Activated T-helper 2 cell treated with anti-CD3 and anti-CD28 coated beads, Interferon-gamma antibody, Interleukin-2, Interleukin-4, amounts not matched to agents 10 μg/mL and 5 μg/mL and 100 μg/mL, durations not matched to agents 14 hours and 24 hours and 36 hours (primary cell): ENCODE measurements at regions not wholly inside any gene's neighbourhood (a gene's known extent, or its start where the extent isn't known, plus 50 kb on each side); places are given as distances from the start of the nearest gene placed in this dataset.

Source experiments
- DNase-seq: peaks from one replicate; pipeline ENCODE4 v3.0.0; 2021; ENCODE audit warnings: low spot score
- H3K27ac Mint-ChIP-seq: one replicate; pipeline ENCODE4 v1.8.0; 2021; ENCODE audit warnings: mixed read lengths
- H3K27me3 Mint-ChIP-seq: one replicate; pipeline ENCODE4 v1.8.0; 2021; ENCODE audit warnings: low read depth, mixed read lengths
- H3K36me3 Mint-ChIP-seq: one replicate; pipeline ENCODE4 v1.8.0; 2021; ENCODE audit warnings: low read depth, mixed read lengths
- H3K4me1 Mint-ChIP-seq: one replicate; pipeline ENCODE4 v1.8.0; 2021; ENCODE audit warnings: low read depth, mixed read lengths
- H3K4me3 Mint-ChIP-seq: one replicate; pipeline ENCODE4 v1.8.0; 2021; ENCODE audit warnings: low read depth, mild to moderate bottlenecking, moderate library complexity, mixed read lengths
- H3K9me3 Mint-ChIP-seq: one replicate; pipeline ENCODE4 v1.8.0; 2021; ENCODE audit warnings: mixed read lengths
- intact Hi-C: fragments of 100-400 bp; cut with micrococcal nuclease; formaldehyde crosslinking; loops from one replicate; pipeline ENCODE4 v1.15.1; 2023

DNA sequence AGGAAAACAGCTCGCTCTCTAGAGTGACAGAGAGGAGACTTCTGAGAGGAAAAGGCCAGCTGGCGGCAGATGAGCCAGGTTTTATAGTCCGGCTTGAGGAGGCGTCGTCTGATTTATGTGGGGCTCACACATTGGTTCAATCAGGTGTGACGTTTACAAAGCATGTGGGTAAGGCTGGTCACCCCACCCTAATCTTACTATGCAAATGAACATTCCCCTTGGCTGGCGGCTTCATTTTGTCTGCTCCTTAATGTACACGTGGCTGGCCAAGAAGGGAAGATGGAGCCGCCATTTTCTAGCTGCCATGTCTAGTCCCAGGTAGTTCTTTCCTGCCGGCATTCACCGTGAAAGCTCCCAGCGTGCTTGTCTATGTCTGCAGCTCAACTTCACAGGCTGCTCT, 299.1 kb upstream of the SPRED2 start:
- no peak overlapping the region for H3K27ac Mint-ChIP-seq
- DNase-seq = no peak
- peaks cover 1% of the 10 kb centered on the region for H3K27me3 Mint-ChIP-seq
- no peaks in the 10 kb centered on the region for H3K36me3 Mint-ChIP-seq
- no peak overlapping the region for H3K4me3 Mint-ChIP-seq
- intact Hi-C loops = no loop called here
- H3K4me1 Mint-ChIP-seq = no peaks in the 10 kb centered on the region
- H3K9me3 Mint-ChIP-seq = no peaks in the 10 kb centered on the region

DNA sequence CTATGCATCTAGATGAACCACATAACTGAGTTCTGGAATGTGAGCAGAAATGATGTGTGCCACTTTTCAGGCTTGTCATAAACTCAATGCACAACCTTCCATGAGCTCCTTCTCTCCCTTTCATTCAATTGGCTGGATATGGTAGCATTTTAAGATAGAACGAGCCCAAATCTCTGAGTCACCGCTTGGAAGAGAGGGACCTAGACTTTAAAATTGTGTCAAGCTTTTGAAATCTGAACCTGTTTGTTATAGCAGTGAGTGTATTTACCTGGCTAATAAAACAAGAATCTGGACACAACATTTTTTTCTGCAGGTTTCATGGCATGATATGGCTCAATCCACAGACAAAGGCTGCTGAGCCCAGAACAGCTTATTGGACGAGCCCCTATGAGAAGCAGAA, 297.8 kb upstream of the SPRED2 start:
- Mint-ChIP-seq H3K9me3 (no peaks in the 10 kb centered on the region), H3K36me3 (no peaks in the 10 kb centered on the region), H3K4me3 (no peak overlapping the region), H3K27me3 (peaks cover 1% of the 10 kb centered on the region), H3K27ac (no peak overlapping the region), H3K4me1 (no peaks in the 10 kb centered on the region)
- intact Hi-C loops = no loop called here
- no peak for DNase-seq

DNA sequence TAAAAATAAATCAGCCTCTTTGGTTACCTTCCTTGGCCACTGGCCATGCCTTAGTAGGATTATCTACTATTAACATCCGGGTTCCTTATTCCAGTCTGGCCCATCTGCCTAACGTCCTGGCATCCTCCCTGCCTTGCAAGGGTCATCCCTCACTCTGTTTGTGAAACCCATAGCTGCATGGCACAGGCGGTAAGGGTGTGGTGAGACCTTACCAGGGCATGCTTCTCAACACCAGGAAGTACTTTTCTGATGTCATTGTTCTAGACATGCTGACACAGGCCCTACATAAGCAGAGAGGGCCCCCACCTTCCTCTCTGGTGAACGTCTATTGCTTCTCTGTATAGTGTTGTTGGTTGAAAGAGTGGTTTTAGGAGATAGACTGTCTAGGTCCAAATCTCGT, 296.8 kb upstream of the SPRED2 start:
- H3K4me1 Mint-ChIP-seq = no peaks in the 10 kb centered on the region
- no peaks in the 10 kb centered on the region for H3K36me3 Mint-ChIP-seq
- intact Hi-C loops = no loop called here
- no peak overlapping the region for H3K4me3 Mint-ChIP-seq
- DNase-seq = no peak
- no peaks in the 10 kb centered on the region for H3K9me3 Mint-ChIP-seq
- H3K27ac Mint-ChIP-seq = no peak overlapping the region
- H3K27me3 Mint-ChIP-seq = no peaks in the 10 kb centered on the region

DNA sequence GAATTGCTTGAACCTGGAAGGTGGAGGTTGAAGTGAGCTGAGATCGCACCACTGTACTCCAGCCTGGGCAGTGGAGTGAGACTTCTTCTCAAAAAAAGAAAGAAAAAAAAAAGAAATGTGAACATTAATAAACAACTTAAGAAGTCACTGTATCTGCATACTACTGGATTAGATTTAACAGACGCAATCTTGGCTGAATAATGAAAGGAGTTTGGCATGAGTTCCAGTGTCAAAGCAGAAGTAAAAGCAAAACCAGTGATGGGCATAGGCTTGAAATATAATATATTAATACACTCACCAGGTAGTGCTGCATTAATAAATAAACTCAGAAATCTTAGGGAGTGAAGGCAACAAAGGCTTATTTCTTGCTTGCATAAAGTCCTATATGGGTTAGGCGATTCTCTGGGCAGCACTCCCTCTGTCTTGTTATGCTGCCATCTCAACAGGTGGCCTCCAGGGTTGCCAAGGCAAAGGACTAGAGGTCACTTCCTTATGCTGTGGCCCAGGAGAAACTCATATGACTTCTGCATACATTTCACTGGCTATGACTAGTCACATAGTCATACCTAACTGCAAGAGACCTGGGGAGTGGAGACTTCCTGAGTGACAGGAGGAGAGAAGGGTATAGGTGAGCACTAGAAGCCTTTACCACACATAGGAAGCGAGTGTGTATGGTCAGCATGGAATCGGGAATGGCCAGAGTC, 296.2 kb upstream of the SPRED2 start:
- H3K4me1 Mint-ChIP-seq = no peaks in the 10 kb centered on the region
- H3K27ac Mint-ChIP-seq = no peak overlapping the region
- H3K4me3 Mint-ChIP-seq = no peak overlapping the region
- intact Hi-C loops = no loop called here
- DNase-seq = no peak
- no peaks in the 10 kb centered on the region for H3K36me3 Mint-ChIP-seq
- H3K9me3 Mint-ChIP-seq = no peaks in the 10 kb centered on the region
- H3K27me3 Mint-ChIP-seq = no peaks in the 10 kb centered on the region

DNA sequence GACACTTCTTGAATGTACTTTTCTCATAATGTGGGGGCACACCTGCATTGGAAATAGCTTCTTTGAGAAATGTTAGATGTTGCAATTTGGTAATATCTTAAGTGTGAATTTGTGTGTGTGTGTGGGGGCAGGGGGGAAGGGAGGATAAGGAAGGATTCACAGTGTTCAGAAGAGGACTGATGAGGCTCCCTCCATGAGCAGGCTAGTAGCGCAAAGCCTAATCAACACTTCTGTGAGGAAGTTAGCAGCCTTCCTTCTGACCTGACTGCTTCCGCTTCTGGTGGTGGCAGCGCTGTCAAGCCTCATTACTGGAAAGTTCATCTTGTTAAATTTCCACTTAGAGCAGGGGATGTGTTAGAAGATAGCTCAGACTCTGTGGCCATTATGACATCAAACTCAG, 295.4 kb upstream of the SPRED2 start:
- Mint-ChIP-seq H3K9me3 (no peaks in the 10 kb centered on the region), H3K4me3 (no peak overlapping the region), H3K27ac (no peak overlapping the region), H3K27me3 (no peaks in the 10 kb centered on the region), H3K36me3 (no peaks in the 10 kb centered on the region), H3K4me1 (no peaks in the 10 kb centered on the region)
- intact Hi-C loops = no loop called here
- DNase-seq = no peak

DNA sequence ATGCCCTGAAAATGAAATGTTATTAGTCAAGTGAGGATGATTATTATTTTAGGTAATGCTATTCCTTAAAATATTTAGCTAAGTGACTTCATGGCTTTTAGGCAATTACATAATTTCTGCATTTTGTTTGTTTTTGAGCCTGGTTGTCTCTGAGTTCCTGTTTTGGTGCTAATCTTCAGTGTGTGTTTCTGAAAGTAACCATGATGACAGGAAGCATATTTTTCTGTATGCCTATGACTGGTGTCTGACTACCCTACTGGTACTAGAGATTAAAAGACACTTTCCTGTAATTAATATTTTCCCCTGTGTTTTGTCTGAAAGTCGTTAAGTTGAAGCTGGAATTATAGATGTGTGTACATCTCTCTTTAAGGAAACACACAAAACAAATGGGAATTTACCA, 295.0 kb upstream of the SPRED2 start:
- no peak for DNase-seq
- Mint-ChIP-seq H3K4me1 (no peaks in the 10 kb centered on the region), H3K27me3 (peaks cover under 1% of the 10 kb centered on the region), H3K4me3 (no peak overlapping the region), H3K27ac (no peak overlapping the region), H3K9me3 (no peaks in the 10 kb centered on the region), H3K36me3 (no peaks in the 10 kb centered on the region)
- intact Hi-C loops = no loop called here

DNA sequence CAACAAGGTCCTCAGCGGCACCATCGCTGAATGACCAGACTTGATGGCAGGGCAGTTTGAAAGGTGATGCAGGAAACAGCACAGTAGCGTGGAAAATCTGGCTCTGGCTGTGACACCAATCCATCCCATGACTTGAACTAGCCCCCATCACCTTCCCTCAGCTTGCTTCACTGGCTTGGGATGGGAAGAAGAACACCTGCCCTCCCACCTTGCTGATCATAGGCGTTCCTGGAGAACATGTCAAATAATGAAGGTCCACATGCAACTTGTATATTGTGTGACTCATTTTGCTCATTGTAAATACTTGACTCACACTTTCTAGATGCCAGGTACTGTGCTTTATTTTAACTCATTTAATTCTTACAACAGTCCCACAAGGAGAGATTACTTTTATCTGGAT, 292.4 kb upstream of the SPRED2 start:
- Mint-ChIP-seq H3K27ac (no peak overlapping the region), H3K36me3 (no peaks in the 10 kb centered on the region), H3K4me1 (no peaks in the 10 kb centered on the region), H3K27me3 (peaks cover 3% of the 10 kb centered on the region), H3K4me3 (no peak overlapping the region), H3K9me3 (no peaks in the 10 kb centered on the region)
- intact Hi-C loops = no loop called here
- no peak for DNase-seq

DNA sequence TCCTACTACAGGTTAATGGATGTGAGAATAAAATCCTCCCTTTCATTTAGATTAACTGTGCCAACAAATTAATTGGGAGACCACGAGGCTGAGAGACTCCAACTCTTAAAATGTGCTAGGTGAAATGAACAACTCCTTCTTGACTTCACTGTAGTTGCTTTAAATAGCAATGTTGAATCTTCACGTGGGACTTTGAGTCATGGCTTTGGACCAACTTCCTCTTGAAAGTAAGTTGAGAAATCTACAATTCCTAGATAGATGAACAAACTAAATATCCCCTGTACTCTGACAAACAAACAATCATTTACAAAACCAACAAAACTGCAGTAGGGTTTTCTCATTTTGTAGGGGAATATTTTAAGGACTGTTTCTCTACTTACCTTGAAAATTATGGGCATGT, 291.9 kb upstream of the SPRED2 start:
- no peak overlapping the region for H3K4me3 Mint-ChIP-seq
- no peaks in the 10 kb centered on the region for H3K36me3 Mint-ChIP-seq
- no peaks in the 10 kb centered on the region for H3K4me1 Mint-ChIP-seq
- intact Hi-C loops = no loop called here
- peaks cover 3% of the 10 kb centered on the region for H3K27me3 Mint-ChIP-seq
- H3K27ac Mint-ChIP-seq = no peak overlapping the region
- DNase-seq = no peak
- H3K9me3 Mint-ChIP-seq = no peaks in the 10 kb centered on the region

DNA sequence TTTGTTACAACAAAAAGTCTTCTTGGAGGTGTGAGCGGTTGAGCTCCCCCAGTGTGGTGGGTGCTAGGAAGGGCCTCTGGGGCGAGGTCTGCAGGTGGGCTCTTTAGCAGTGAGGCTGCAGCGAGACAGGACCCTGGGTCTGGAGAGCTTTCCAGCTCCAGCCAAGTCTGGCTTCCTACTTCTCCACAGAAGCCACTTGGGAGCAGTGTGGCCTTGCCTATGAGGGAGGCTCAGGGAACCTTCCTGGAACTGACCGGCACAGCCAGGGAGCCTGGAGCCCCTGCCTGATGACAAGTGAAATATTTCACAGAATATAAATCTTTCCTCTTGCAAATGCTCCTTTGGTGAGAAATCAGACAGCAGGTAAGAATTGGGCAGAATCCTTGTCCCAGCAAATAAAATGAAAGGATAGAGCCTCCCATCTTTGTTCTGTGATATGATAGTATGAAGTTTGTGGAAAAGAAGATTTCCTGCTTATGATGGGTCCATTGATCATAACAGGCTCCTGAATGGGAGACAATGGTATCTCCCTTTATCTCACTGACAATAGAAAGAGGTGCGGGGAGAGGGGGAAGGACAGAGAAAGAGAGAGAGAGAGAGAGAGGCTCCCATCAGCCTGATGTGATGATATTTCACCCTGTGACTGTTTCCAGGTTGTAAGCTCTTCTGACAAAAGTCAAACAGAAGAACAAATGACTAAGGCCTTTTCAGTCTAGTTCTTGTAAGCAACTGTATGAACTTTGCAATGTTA, 289.8 kb upstream of the SPRED2 start:
- no peak overlapping the region for H3K4me3 Mint-ChIP-seq
- H3K27ac Mint-ChIP-seq = no peak overlapping the region
- no peaks in the 10 kb centered on the region for H3K36me3 Mint-ChIP-seq
- H3K27me3 Mint-ChIP-seq = peaks cover 4% of the 10 kb centered on the region
- no peaks in the 10 kb centered on the region for H3K4me1 Mint-ChIP-seq
- no peaks in the 10 kb centered on the region for H3K9me3 Mint-ChIP-seq
- intact Hi-C loops = no loop called here
- DNase-seq = no peak

DNA sequence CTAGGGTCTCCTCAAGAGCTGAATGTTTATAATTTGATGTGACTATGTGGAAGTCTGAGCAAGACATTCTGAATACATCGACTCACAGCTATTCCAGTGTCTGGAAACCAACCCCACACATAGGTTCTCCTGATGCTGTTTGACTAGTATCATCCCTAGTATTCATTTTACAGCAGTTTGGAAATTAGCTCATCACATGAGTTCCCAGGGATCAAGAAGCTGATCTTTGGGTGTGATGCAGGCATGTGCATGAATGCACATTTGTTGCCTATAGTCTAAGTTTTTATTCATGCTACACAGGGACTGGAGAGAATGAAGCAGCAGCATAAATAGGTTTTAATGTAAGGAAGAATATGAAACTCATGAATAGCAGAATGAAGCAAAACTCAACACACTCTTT, 284.3 kb upstream of the SPRED2 start:
- Mint-ChIP-seq H3K27ac (no peak overlapping the region), H3K9me3 (no peaks in the 10 kb centered on the region), H3K27me3 (peaks cover 1% of the 10 kb centered on the region), H3K4me1 (no peaks in the 10 kb centered on the region), H3K36me3 (no peaks in the 10 kb centered on the region), H3K4me3 (no peak overlapping the region)
- intact Hi-C loops = no loop called here
- DNase-seq = no peak

DNA sequence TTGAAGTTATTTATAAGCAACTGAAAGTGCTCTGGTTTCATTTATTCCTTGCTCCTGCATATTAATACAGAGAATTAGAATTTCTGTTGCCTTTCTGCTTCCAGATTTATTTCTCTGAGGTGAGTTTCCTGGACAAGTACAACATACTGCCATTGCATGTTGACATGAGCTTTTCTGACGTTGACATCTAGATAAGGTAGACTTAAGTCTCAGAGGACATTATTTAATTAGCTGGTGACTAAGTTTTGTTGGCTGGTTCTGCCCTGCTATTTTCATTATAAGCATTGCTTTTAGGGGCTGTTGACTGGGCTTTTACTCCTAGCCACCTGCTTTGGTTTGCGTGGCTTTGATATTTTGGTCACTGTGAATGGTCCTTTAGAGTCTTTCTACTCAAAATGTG, 282.9 kb upstream of the SPRED2 start:
- H3K9me3 Mint-ChIP-seq = no peaks in the 10 kb centered on the region
- no peak overlapping the region for H3K4me3 Mint-ChIP-seq
- H3K27ac Mint-ChIP-seq = no peak overlapping the region
- intact Hi-C loops = no loop called here
- H3K36me3 Mint-ChIP-seq = no peaks in the 10 kb centered on the region
- H3K4me1 Mint-ChIP-seq = no peaks in the 10 kb centered on the region
- H3K27me3 Mint-ChIP-seq = peaks cover 1% of the 10 kb centered on the region
- DNase-seq = no peak

DNA sequence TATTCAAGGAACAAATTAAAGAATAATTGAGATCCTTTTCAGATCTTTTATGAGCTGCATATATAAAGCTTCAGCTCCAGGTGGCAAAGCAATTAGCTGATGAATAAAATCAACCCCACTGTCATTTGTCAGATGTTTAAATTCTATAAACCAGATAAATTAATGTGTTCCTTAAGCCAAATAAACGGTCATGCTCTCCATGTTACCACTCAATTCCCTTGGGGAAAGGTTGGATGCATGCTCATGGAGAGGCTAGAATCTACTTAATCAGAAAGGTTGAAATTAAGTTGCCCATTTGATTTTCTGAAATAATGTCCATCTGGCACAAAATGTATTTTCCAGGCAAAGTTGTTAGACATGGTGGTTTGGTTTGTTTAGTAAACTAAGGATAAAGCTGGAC, 282.5 kb upstream of the SPRED2 start:
- H3K4me1 Mint-ChIP-seq = no peaks in the 10 kb centered on the region
- no peaks in the 10 kb centered on the region for H3K36me3 Mint-ChIP-seq
- intact Hi-C loops = no loop called here
- H3K4me3 Mint-ChIP-seq = no peak overlapping the region
- H3K27me3 Mint-ChIP-seq = peaks cover 1% of the 10 kb centered on the region
- no peak overlapping the region for H3K27ac Mint-ChIP-seq
- no peak for DNase-seq
- H3K9me3 Mint-ChIP-seq = no peaks in the 10 kb centered on the region

DNA sequence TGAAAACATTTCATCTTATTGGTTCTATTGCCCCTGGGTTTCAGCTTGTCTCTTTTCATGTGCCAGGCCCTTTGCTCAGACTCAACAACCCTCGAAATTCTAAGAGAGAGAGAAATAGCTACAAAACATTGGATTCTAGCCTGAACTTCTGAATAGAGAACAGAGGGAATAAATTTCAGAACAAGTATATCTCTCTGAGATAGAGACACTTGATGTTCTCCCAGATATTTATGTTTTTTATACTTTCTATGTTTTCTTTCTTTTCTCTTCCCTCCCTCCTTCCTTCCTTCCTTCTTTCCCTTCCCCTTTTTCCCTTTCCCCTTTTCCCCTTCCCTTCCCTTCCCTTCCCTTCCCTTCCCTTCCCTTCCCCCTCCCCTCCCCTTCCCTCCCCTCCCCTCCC, 279.5 kb upstream of the SPRED2 start:
- H3K27me3 Mint-ChIP-seq = peaks cover 4% of the 10 kb centered on the region
- no peaks in the 10 kb centered on the region for H3K4me1 Mint-ChIP-seq
- H3K9me3 Mint-ChIP-seq = no peaks in the 10 kb centered on the region
- no peak for DNase-seq
- intact Hi-C loops = no loop called here
- no peak overlapping the region for H3K4me3 Mint-ChIP-seq
- H3K36me3 Mint-ChIP-seq = no peaks in the 10 kb centered on the region
- no peak overlapping the region for H3K27ac Mint-ChIP-seq
